SH-SY5Y (cell line): ENCODE measurements at regions not wholly inside any gene's neighbourhood (a gene's known extent, or its start where the extent isn't known, plus 50 kb on each side); places are given as distances from the start of the nearest gene placed in this dataset.

Source experiments
- GATA2 ChIP-seq: IDR thresholded peaks from 2 replicates; pipeline ENCODE4 v1.6.1; 2011; ENCODE audit warnings: mild to moderate bottlenecking, low read depth, low read length
- GATA3 ChIP-seq: IDR thresholded peaks from 2 replicates; pipeline ENCODE4 v1.6.1; 2011; ENCODE audit warnings: low read depth, mild to moderate bottlenecking, low read length, moderate library complexity

- TF ChIP-seq GATA3 (no peak), GATA2 (no peak)
These were observed 178.4 kb upstream of the ELL2 start for GRCh38 chr5:96140084-96140483.

GRCh38 chr5:96134886-96135285 is 173.2 kb upstream of the ELL2 start:
- no peak for TF ChIP-seq GATA2
- TF ChIP-seq GATA3, result no peak

- TF ChIP-seq GATA2 (no peak), GATA3 (no peak)
These were observed 171.9 kb upstream of the ELL2 start for GRCh38 chr5:96133341-96134079.

- TF ChIP-seq GATA3 (no peak), GATA2 (no peak)
These were observed 167.6 kb upstream of the ELL2 start for GRCh38 chr5:96129276-96129675.

- no peak for TF ChIP-seq GATA3
These were observed 166.7 kb upstream of the ELL2 start for GRCh38 chr5:96128204-96128864.

GRCh38 chr5:96127538-96127937 is 165.9 kb upstream of the ELL2 start:
- TF ChIP-seq GATA3, result no peak
- TF ChIP-seq GATA2, result no peak

GRCh38 chr5:96125231-96125891 is 163.7 kb upstream of the ELL2 start:
- TF ChIP-seq GATA2 (no peak), GATA3 (no peak)

- TF ChIP-seq GATA2, result no peak
- no peak for TF ChIP-seq GATA3
These were observed 162.9 kb upstream of the ELL2 start for GRCh38 chr5:96124589-96124988.

GRCh38 chr5:96123418-96123817 is 161.8 kb upstream of the ELL2 start:
- TF ChIP-seq GATA2, result no peak
- TF ChIP-seq GATA3, result no peak

GRCh38 chr5:96121364-96121763 is 159.7 kb upstream of the ELL2 start:
- TF ChIP-seq GATA3, result no peak
- no peak for TF ChIP-seq GATA2

GRCh38 chr5:96120120-96120519 is 158.5 kb upstream of the ELL2 start:
- TF ChIP-seq GATA3 (no peak), GATA2 (no peak)

GRCh38 chr5:96117771-96118651 is 156.4 kb upstream of the ELL2 start:
- TF ChIP-seq GATA2 (no peak), GATA3 (no peak)

GRCh38 chr5:96115147-96115807 is 153.6 kb upstream of the ELL2 start:
- TF ChIP-seq GATA2, result no peak
- no peak for TF ChIP-seq GATA3
